SK-N-SH treated with all-trans-retinoic acid at 6 μM for 48 hours (cell line): ENCODE measurements at regions not wholly inside any gene's neighbourhood (a gene's known extent, or its start where the extent isn't known, plus 50 kb on each side); places are given as distances from the start of the nearest gene placed in this dataset.

ENCODE experiments used
- RARB ChIP-seq: fragments of 250-450 bp; sonication (Bioruptor Pico); IDR thresholded peaks from 2 replicates; pipeline ENCODE4 v1.8.0; 2021; ENCODE audit warnings: mild to moderate bottlenecking, moderate library complexity
- ZC3H10 ChIP-seq: fragments of 250-450 bp; sonication (Bioruptor Pico); IDR thresholded peaks from 2 replicates; pipeline ENCODE4 v1.5.1; 2021; ENCODE audit warnings: mild to moderate bottlenecking, moderate library complexity
- TF ChIP-seq, protein P1 (sequence below): fragments of 250-450 bp; sonication (Bioruptor Pico); IDR thresholded peaks from 2 replicates; pipeline ENCODE4 v1.5.1; 2021; ENCODE audit warnings: mild to moderate bottlenecking, moderate library complexity
- TF ChIP-seq, protein P2 (sequence below): fragments of 250-450 bp; sonication (Bioruptor Pico); IDR thresholded peaks from 2 replicates; pipeline ENCODE4 v1.5.1; 2020; ENCODE audit warnings: low read depth, mild to moderate bottlenecking, moderate library complexity

DNA sequence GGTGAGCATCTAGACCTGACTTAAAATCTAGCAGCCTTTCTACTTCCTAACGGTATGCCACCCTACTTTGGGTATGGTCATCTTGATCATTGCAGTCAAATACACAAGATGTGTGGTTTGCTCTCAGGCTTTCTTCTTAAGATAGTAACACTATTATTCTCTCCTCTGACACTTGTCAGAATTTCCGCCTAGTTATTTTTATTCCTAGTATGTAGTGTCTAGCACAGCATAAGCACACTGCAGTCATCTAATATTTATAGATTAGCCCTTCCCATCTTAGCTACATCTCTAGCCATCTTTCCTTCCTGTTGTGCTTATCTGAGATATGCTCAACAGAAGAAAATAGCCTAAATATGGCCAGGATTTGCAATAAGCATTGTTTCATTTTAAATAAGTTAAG is 180.1 kb downstream of the C12orf50 start:
- TF ChIP-seq, protein P1, sequence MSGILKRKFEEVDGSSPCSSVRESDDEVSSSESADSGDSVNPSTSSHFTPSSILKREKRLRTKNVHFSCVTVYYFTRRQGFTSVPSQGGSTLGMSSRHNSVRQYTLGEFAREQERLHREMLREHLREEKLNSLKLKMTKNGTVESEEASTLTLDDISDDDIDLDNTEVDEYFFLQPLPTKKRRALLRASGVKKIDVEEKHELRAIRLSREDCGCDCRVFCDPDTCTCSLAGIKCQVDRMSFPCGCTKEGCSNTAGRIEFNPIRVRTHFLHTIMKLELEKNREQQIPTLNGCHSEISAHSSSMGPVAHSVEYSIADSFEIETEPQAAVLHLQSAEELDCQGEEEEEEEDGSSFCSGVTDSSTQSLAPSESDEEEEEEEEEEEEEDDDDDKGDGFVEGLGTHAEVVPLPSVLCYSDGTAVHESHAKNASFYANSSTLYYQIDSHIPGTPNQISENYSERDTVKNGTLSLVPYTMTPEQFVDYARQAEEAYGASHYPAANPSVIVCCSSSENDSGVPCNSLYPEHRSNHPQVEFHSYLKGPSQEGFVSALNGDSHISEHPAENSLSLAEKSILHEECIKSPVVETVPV (CRISPR knock-in tag): no peak
- TF ChIP-seq RARB (CRISPR knock-in tag) (no peak), ZC3H10 (no peak)
- TF ChIP-seq, protein P2, sequence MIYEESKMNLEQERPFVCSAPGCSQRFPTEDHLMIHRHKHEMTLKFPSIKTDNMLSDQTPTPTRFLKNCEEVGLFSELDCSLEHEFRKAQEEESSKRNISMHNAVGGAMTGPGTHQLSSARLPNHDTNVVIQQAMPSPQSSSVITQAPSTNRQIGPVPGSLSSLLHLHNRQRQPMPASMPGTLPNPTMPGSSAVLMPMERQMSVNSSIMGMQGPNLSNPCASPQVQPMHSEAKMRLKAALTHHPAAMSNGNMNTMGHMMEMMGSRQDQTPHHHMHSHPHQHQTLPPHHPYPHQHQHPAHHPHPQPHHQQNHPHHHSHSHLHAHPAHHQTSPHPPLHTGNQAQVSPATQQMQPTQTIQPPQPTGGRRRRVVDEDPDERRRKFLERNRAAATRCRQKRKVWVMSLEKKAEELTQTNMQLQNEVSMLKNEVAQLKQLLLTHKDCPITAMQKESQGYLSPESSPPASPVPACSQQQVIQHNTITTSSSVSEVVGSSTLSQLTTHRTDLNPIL (CRISPR knock-in tag): no peak
